Chondrocyte (in vitro differentiated cells): ENCODE measurements at regions not wholly inside any gene's neighbourhood (a gene's known extent, or its start where the extent isn't known, plus 50 kb on each side); places are given as distances from the start of the nearest gene placed in this dataset.

ENCODE experiments used
- DNase-seq: peaks from one replicate; pipeline ENCODE4 v3.0.0; 2021; ENCODE audit warnings: mixed read lengths, low spot score
- H3K27ac Mint-ChIP-seq: one replicate; pipeline ENCODE4 v1.8.0; 2021; ENCODE audit warnings: mild to moderate bottlenecking, moderate library complexity, mixed read lengths; ENCODE audit not compliant: unreplicated experiment
- H3K27me3 Mint-ChIP-seq: 2 replicates; pipeline ENCODE4 v1.8.0; 2021; ENCODE audit warnings: low read depth, mixed read lengths
- H3K36me3 Mint-ChIP-seq: 2 replicates; pipeline ENCODE4 v1.8.0; 2021; ENCODE audit warnings: low read depth, mixed read lengths
- H3K4me1 Mint-ChIP-seq: 2 replicates; pipeline ENCODE4 v1.8.0; 2021; ENCODE audit warnings: low read depth, mild to moderate bottlenecking, mixed read lengths
- H3K4me3 Mint-ChIP-seq: one replicate; pipeline ENCODE4 v1.8.0; 2021; ENCODE audit warnings: mild to moderate bottlenecking, moderate library complexity, mixed read lengths; ENCODE audit not compliant: unreplicated experiment
- H3K9me3 Mint-ChIP-seq: 2 replicates; pipeline ENCODE4 v1.8.0; 2021; ENCODE audit warnings: low read depth, mixed read lengths
- CTCF ChIP-seq: fragments of 200-600 bp; sonication (generic); IDR thresholded peaks from 2 replicates; pipeline ENCODE4 v1.5.0; 2021; ENCODE audit warnings: antibody characterized with exemption, mild to moderate bottlenecking, moderate library complexity

- TF ChIP-seq CTCF = no peak
- Mint-ChIP-seq H3K4me1 (no peaks in the 10 kb centered on the region), H3K27ac (no peak overlapping the region), H3K4me3 (no peak overlapping the region), H3K27me3 (no peaks in the 10 kb centered on the region), H3K36me3 (no peaks in the 10 kb centered on the region), H3K9me3 (peaks cover 22% of the 10 kb centered on the region)
- no peak for DNase-seq
Measured at GRCh38 chr1:191034132-191034531, 556.5 kb upstream of the BRINP3 start.

GRCh38 chr1:191043066-191043465 lies 565.4 kb upstream of the BRINP3 start:
- no peak for DNase-seq
- Mint-ChIP-seq H3K27me3 (peaks cover 5% of the 10 kb centered on the region), H3K4me3 (no peak overlapping the region), H3K4me1 (no peaks in the 10 kb centered on the region), H3K27ac (no peak overlapping the region), H3K9me3 (no peaks in the 10 kb centered on the region), H3K36me3 (no peaks in the 10 kb centered on the region)
- TF ChIP-seq CTCF = no peak

- H3K4me3 Mint-ChIP-seq = no peak overlapping the region
- H3K9me3 Mint-ChIP-seq = no peaks in the 10 kb centered on the region
- no peaks in the 10 kb centered on the region for H3K4me1 Mint-ChIP-seq
- peaks cover 3% of the 10 kb centered on the region for H3K27me3 Mint-ChIP-seq
- no peak overlapping the region for H3K27ac Mint-ChIP-seq
- TF ChIP-seq CTCF = no peak
- no peak for DNase-seq
- H3K36me3 Mint-ChIP-seq = no peaks in the 10 kb centered on the region
Measured at GRCh38 chr1:191049781-191050180, 572.1 kb upstream of the BRINP3 start.

GRCh38 chr1:191052888-191053287 lies 575.2 kb upstream of the BRINP3 start:
- no peaks in the 10 kb centered on the region for H3K4me1 Mint-ChIP-seq
- TF ChIP-seq CTCF = no peak
- H3K27ac Mint-ChIP-seq = no peak overlapping the region
- DNase-seq = no peak
- H3K36me3 Mint-ChIP-seq = no peaks in the 10 kb centered on the region
- no peak overlapping the region for H3K4me3 Mint-ChIP-seq
- no peaks in the 10 kb centered on the region for H3K9me3 Mint-ChIP-seq
- no peaks in the 10 kb centered on the region for H3K27me3 Mint-ChIP-seq

- no peak for TF ChIP-seq CTCF
- no peaks in the 10 kb centered on the region for H3K27me3 Mint-ChIP-seq
- H3K4me3 Mint-ChIP-seq = no peak overlapping the region
Measured at GRCh38 chr1:191065346-191065745, 587.7 kb upstream of the BRINP3 start.

More at GRCh38 chr1:191065346-191065745, 587.7 kb upstream of the BRINP3 start:
- Mint-ChIP-seq H3K27ac (no peak overlapping the region), H3K36me3 (no peaks in the 10 kb centered on the region), H3K9me3 (peaks cover 14% of the 10 kb centered on the region), H3K4me1 (no peaks in the 10 kb centered on the region)
- no peak for DNase-seq
